Neural progenitor cell (in vitro differentiated cells): ENCODE measurements at regions not wholly inside any gene's neighbourhood (a gene's known extent, or its start where the extent isn't known, plus 50 kb on each side); places are given as distances from the start of the nearest gene placed in this dataset.

ENCODE experiments used
- DNase-seq: peaks from one replicate; pipeline ENCODE4 v3.0.0-alpha.2; 2016; ENCODE audit warnings: low spot score
- H2AFZ ChIP-seq: fragments of 200-600 bp; sonication (generic); replicated peaks from 2 replicates; pipeline ENCODE4 v1.6.1; 2016; ENCODE audit warnings: antibody characterized with exemption
- H3F3A ChIP-seq: fragments of 200-600 bp; sonication (generic); 2 replicates; pipeline ENCODE4 v1.6.1; 2016; ENCODE audit warnings: antibody characterized with exemption, low read depth
- H3K27ac ChIP-seq: fragments of 200-600 bp; sonication (generic); 2 replicates; pipeline ENCODE4 v1.5.1; 2016; ENCODE audit warnings: mild to moderate bottlenecking
- H3K27me3 ChIP-seq: fragments of 200-600 bp; sonication (generic); 2 replicates; pipeline ENCODE4 v1.6.1; 2016; ENCODE audit warnings: mild to moderate bottlenecking, moderate library complexity
- H3K36me3 ChIP-seq: fragments of 200-600 bp; sonication (generic); 2 replicates; pipeline ENCODE4 v1.5.1; 2016
- H3K4me1 ChIP-seq: fragments of 200-600 bp; sonication (generic); 2 replicates; pipeline ENCODE4 v1.6.1; 2016; ENCODE audit warnings: mixed run types
- H3K4me2 ChIP-seq: fragments of 200-600 bp; sonication (generic); 2 replicates; pipeline ENCODE4 v1.6.1; 2016
- H3K4me3 ChIP-seq: fragments of 200-600 bp; sonication (generic); 2 replicates; pipeline ENCODE4 v1.5.1; 2016
- H3K79me2 ChIP-seq: fragments of 200-600 bp; sonication (generic); 2 replicates; pipeline ENCODE4 v1.6.1; 2016; ENCODE audit warnings: low read depth
- H3K9ac ChIP-seq: fragments of 200-600 bp; sonication (generic); 2 replicates; pipeline ENCODE4 v1.6.1; 2016
- H3K9me3 ChIP-seq: fragments of 200-600 bp; sonication (generic); 2 replicates; pipeline ENCODE4 v1.5.1; 2016; ENCODE audit warnings: low read depth
- H4K20me1 ChIP-seq: fragments of 200-600 bp; sonication (generic); 2 replicates; pipeline ENCODE4 v1.6.1; 2016; ENCODE audit warnings: low read depth
- H3K27ac Mint-ChIP-seq: 3 replicates; pipeline ENCODE4 v1.8.0; 2021; ENCODE audit warnings: mixed read lengths
- H3K27me3 Mint-ChIP-seq: 2 replicates; pipeline ENCODE4 v1.8.0; 2022; ENCODE audit warnings: low read depth, mild to moderate bottlenecking, inconsistent platforms, moderate library complexity, mixed read lengths; ENCODE audit not compliant: insufficient read depth
- H3K36me3 Mint-ChIP-seq: 3 replicates; pipeline ENCODE4 v1.8.0; 2021; ENCODE audit warnings: mixed read lengths
- H3K4me1 Mint-ChIP-seq: 3 replicates; pipeline ENCODE4 v1.8.0; 2021; ENCODE audit warnings: mixed read lengths
- H3K4me3 Mint-ChIP-seq: 3 replicates; pipeline ENCODE4 v1.8.0; 2021; ENCODE audit warnings: mild to moderate bottlenecking, moderate library complexity, mixed read lengths
- H3K9me3 Mint-ChIP-seq: 3 replicates; pipeline ENCODE4 v1.8.0; 2020; ENCODE audit warnings: mixed read lengths
- EZH2 ChIP-seq: fragments of 200-600 bp; sonication (generic); IDR thresholded peaks from 2 replicates; pipeline ENCODE4 v1.6.1; 2017; ENCODE audit warnings: antibody characterized with exemption, mild to moderate bottlenecking, moderate library complexity
- EZH2phosphoT487 ChIP-seq: fragments of 200-600 bp; sonication (generic); IDR thresholded peaks from 2 replicates; pipeline ENCODE4 v1.6.1; 2017; ENCODE audit warnings: antibody characterized with exemption
- TF ChIP-seq, protein P1 (sequence below): fragments of 200-600 bp; sonication (generic); IDR thresholded peaks from 2 replicates; pipeline ENCODE4 v1.5.1; 2017; ENCODE audit warnings: antibody characterized with exemption, mild to moderate bottlenecking

DNA sequence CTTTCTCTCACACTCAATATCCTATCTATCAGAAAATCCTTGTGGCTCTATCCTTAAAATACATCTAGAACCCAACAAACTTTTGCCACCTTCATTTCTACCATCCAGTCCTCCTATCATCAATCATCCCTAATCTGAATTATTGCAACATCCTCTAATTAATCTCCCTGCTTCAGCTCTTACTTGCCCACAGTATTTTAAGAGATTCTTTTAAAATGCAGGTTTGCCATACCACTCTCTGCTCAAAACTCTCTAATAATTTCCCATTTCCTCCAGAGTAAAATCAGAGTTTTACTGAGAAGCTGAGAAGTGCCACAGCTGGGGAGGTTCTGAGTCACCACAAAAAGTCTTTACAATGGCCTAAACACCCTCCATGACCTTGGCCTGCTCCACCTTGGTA, 234.3 kb upstream of the ZPLD1 start:
- Histone ChIP-seq H3K27ac (no peak overlapping the region), H3K27me3 (no peaks in the 10 kb centered on the region), H3F3A (no peaks in the 10 kb centered on the region), H3K4me2 (no peak overlapping the region), H3K79me2 (no peaks in the 10 kb centered on the region), H2AFZ (no peak overlapping the region), H3K4me1 (no peaks in the 10 kb centered on the region), H3K9ac (no peak overlapping the region), H3K9me3 (no peaks in the 10 kb centered on the region), H4K20me1 (no peaks in the 10 kb centered on the region), H3K4me3 (no peak overlapping the region), H3K36me3 (no peaks in the 10 kb centered on the region)
- TF ChIP-seq, protein P1, sequence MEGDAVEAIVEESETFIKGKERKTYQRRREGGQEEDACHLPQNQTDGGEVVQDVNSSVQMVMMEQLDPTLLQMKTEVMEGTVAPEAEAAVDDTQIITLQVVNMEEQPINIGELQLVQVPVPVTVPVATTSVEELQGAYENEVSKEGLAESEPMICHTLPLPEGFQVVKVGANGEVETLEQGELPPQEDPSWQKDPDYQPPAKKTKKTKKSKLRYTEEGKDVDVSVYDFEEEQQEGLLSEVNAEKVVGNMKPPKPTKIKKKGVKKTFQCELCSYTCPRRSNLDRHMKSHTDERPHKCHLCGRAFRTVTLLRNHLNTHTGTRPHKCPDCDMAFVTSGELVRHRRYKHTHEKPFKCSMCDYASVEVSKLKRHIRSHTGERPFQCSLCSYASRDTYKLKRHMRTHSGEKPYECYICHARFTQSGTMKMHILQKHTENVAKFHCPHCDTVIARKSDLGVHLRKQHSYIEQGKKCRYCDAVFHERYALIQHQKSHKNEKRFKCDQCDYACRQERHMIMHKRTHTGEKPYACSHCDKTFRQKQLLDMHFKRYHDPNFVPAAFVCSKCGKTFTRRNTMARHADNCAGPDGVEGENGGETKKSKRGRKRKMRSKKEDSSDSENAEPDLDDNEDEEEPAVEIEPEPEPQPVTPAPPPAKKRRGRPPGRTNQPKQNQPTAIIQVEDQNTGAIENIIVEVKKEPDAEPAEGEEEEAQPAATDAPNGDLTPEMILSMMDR, result no peak
- TF ChIP-seq EZH2, result no peak
- TF ChIP-seq EZH2phosphoT487, result no peak
- no peak overlapping the region for H3K27ac Mint-ChIP-seq
- no peaks in the 10 kb centered on the region for H3K4me1 Mint-ChIP-seq
- no peaks in the 10 kb centered on the region for H3K27me3 Mint-ChIP-seq
- no peak overlapping the region for H3K4me3 Mint-ChIP-seq
- H3K36me3 Mint-ChIP-seq, result no peaks in the 10 kb centered on the region
- DNase-seq, result no peak
- H3K9me3 Mint-ChIP-seq, result no peaks in the 10 kb centered on the region

DNA sequence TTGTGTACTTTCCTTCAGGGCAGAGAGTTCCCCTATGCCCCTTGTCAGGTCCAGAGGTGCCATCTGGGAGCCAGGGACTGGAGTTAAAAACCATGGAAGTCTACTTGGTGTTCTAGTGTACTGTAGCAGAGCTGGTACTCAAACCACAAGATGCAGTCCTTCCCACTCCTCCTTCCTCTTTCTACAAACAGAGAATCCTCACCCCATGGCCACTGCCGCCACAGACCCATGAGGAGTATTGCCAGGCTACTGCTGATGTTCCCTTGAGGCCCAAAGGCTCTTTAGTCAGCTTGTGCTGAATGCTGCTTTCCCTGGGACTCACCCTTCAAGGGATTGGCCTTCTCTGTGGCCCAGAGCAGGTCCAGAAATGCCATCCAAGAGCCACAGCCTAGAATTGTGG, 229.2 kb upstream of the ZPLD1 start:
- no peak overlapping the region for H2AFZ ChIP-seq
- Mint-ChIP-seq H3K9me3 (no peaks in the 10 kb centered on the region), H3K27me3 (no peaks in the 10 kb centered on the region), H3K4me3 (no peak overlapping the region), H3K4me1 (no peaks in the 10 kb centered on the region), H3K36me3 (no peaks in the 10 kb centered on the region), H3K27ac (no peak overlapping the region)
- TF ChIP-seq EZH2phosphoT487 (no peak), EZH2 (no peak)
- TF ChIP-seq, protein P1, result no peak
- H3K9me3 ChIP-seq, result no peaks in the 10 kb centered on the region
- no peaks in the 10 kb centered on the region for H3K79me2 ChIP-seq
- H3K4me2 ChIP-seq, result no peak overlapping the region
- H3K27ac ChIP-seq, result no peak overlapping the region
- no peaks in the 10 kb centered on the region for H3F3A ChIP-seq
- no peaks in the 10 kb centered on the region for H3K36me3 ChIP-seq
- H3K4me3 ChIP-seq, result no peak overlapping the region
- DNase-seq, result no peak
- no peaks in the 10 kb centered on the region for H3K4me1 ChIP-seq
- H3K27me3 ChIP-seq, result no peaks in the 10 kb centered on the region
- H4K20me1 ChIP-seq, result no peaks in the 10 kb centered on the region
- no peak overlapping the region for H3K9ac ChIP-seq

DNA sequence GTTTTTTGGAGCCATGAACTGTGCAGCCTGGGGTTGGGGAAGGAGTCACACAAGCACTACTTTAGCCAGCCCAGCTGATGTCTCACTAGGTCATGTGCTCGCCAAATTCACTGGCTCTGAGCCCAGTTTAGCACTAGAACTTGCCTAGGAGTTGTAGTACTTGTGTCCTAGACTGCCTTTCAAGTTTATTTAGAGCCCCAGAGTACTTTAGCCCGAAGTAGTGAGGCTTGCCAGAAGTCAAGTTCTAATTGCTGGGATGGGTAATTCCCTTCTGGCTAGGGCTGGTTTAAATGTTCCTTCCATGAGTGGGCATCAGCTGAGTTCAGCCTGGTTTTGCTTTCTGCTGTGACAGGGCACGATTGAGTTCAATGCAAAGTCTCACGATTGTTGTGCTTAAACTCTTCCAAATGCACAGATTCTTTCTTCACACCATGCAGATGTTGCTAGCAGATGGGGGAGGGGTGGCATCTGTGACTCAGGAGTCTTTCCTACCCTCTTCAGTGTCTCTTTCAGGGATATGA, 228.2 kb upstream of the ZPLD1 start:
- H3K4me2 ChIP-seq, result no peak overlapping the region
- no peaks in the 10 kb centered on the region for H3K79me2 ChIP-seq
- TF ChIP-seq, protein P1, result no peak
- TF ChIP-seq EZH2phosphoT487, result no peak
- TF ChIP-seq EZH2, result no peak
- H3K9me3 Mint-ChIP-seq, result no peaks in the 10 kb centered on the region
- H3K27ac Mint-ChIP-seq, result no peak overlapping the region
- H3K4me3 ChIP-seq, result no peak overlapping the region
- H3K4me1 ChIP-seq, result no peaks in the 10 kb centered on the region
- H3F3A ChIP-seq, result no peaks in the 10 kb centered on the region
- H3K9me3 ChIP-seq, result no peaks in the 10 kb centered on the region
- no peaks in the 10 kb centered on the region for H3K4me1 Mint-ChIP-seq
- no peak overlapping the region for H2AFZ ChIP-seq
- no peaks in the 10 kb centered on the region for H4K20me1 ChIP-seq
- no peaks in the 10 kb centered on the region for H3K27me3 ChIP-seq
- no peaks in the 10 kb centered on the region for H3K36me3 ChIP-seq
- no peak for DNase-seq
- H3K9ac ChIP-seq, result no peak overlapping the region
- no peaks in the 10 kb centered on the region for H3K36me3 Mint-ChIP-seq
- no peaks in the 10 kb centered on the region for H3K27me3 Mint-ChIP-seq
- no peak overlapping the region for H3K27ac ChIP-seq
- H3K4me3 Mint-ChIP-seq, result no peak overlapping the region
